Calu3 (cell line): ENCODE measurements at regions not wholly inside any gene's neighbourhood (a gene's known extent, or its start where the extent isn't known, plus 50 kb on each side); places are given as distances from the start of the nearest gene placed in this dataset.

Source experiments
- BruUV-seq: library from RNA; stranded (reverse); fragments of 400-500 nt; replicated peaks from 2 replicates; lab custom pipeline; 2021; lab: Mats Ljungman, UMichigan
- CTCF ChIA-PET: fragments of 300-600 bp; sonication (Branson Sonifier 250); formaldehyde crosslinking; loops from one replicate; lab custom pipeline; 2022; ENCODE audit warnings: antibody characterized with exemption; lab: Charles Lee
- DNase-seq: peaks from one replicate; pipeline ENCODE4 v3.0.0; 2022
- H3K27ac Mint-ChIP-seq: one replicate; pipeline ENCODE4 v1.8.0; 2022; ENCODE audit warnings: mixed read lengths; ENCODE audit not compliant: unreplicated experiment
- H3K27me3 Mint-ChIP-seq: one replicate; pipeline ENCODE4 v1.8.0; 2022; ENCODE audit warnings: mixed read lengths; ENCODE audit not compliant: unreplicated experiment
- H3K36me3 Mint-ChIP-seq: one replicate; pipeline ENCODE4 v1.8.0; 2022; ENCODE audit warnings: mild to moderate bottlenecking, moderate library complexity, mixed read lengths; ENCODE audit not compliant: insufficient read depth, unreplicated experiment
- H3K4me1 Mint-ChIP-seq: one replicate; pipeline ENCODE4 v1.8.0; 2022; ENCODE audit warnings: mild to moderate bottlenecking, low read depth, mixed read lengths; ENCODE audit not compliant: unreplicated experiment
- H3K4me3 Mint-ChIP-seq: one replicate; pipeline ENCODE4 v1.8.0; 2022; ENCODE audit warnings: mild to moderate bottlenecking, low read depth, moderate library complexity, mixed read lengths; ENCODE audit not compliant: unreplicated experiment
- H3K9me3 Mint-ChIP-seq: one replicate; pipeline ENCODE4 v1.8.0; 2022; ENCODE audit warnings: low read depth, mixed read lengths; ENCODE audit not compliant: unreplicated experiment
- intact Hi-C: fragments of 100-400 bp; cut with micrococcal nuclease; formaldehyde crosslinking; loops from one replicate; pipeline ENCODE4 v1.10.0; 2022; ENCODE audit not compliant: unreplicated experiment
- TF ChIP-seq, protein P1 (sequence below): fragments of 200-600 bp; IDR thresholded peaks from one replicate; pipeline ENCODE4 v1.8.0; 2022; ENCODE audit warnings: antibody characterized with exemption; ENCODE audit not compliant: unreplicated experiment

- CTCF ChIA-PET = no interaction called here
- H3K4me1 Mint-ChIP-seq = no peaks in the 10 kb centered on the region
- H3K9me3 Mint-ChIP-seq = peaks cover 5% of the 10 kb centered on the region
- intact Hi-C loops = no loop called here
- H3K27ac Mint-ChIP-seq = no peak overlapping the region
- H3K36me3 Mint-ChIP-seq = no peaks in the 10 kb centered on the region
- H3K27me3 Mint-ChIP-seq = no peaks in the 10 kb centered on the region
- DNase-seq = no peak
- H3K4me3 Mint-ChIP-seq = no peak overlapping the region
- TF ChIP-seq, protein P1, sequence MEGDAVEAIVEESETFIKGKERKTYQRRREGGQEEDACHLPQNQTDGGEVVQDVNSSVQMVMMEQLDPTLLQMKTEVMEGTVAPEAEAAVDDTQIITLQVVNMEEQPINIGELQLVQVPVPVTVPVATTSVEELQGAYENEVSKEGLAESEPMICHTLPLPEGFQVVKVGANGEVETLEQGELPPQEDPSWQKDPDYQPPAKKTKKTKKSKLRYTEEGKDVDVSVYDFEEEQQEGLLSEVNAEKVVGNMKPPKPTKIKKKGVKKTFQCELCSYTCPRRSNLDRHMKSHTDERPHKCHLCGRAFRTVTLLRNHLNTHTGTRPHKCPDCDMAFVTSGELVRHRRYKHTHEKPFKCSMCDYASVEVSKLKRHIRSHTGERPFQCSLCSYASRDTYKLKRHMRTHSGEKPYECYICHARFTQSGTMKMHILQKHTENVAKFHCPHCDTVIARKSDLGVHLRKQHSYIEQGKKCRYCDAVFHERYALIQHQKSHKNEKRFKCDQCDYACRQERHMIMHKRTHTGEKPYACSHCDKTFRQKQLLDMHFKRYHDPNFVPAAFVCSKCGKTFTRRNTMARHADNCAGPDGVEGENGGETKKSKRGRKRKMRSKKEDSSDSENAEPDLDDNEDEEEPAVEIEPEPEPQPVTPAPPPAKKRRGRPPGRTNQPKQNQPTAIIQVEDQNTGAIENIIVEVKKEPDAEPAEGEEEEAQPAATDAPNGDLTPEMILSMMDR = no peak
- BruUV-seq = no TSS peak
Observed at GRCh38 chrX:56066016-56066415, 166.1 kb upstream of the KLF8 start.

DNA sequence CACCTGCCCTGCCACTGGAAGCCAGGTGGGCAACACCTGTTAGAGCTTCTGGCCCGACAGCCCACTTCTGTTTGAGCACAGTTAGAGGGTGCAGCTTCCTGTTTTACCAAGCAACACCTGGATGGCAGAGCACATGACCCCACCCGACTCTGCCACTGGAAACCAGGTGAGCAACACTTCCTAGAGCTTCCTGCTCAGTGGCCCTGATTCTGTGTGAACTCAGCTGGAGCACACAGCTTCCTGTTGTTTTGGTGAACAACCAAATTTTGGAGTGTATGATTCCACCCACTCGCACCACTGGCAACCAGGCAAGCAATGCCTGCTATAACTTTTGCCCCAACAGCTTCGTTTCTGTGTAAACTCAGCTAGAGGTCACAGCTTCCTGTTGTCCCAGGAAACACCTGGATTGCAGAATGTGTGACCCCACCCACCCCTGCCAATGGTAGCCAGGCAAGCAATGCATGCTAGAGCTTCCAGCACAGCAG, 163.8 kb upstream of the KLF8 start:
- Mint-ChIP-seq H3K27ac (no peak overlapping the region), H3K9me3 (no peaks in the 10 kb centered on the region), H3K27me3 (no peaks in the 10 kb centered on the region), H3K36me3 (no peaks in the 10 kb centered on the region), H3K4me3 (no peak overlapping the region), H3K4me1 (no peaks in the 10 kb centered on the region)
- no TSS peak for BruUV-seq
- intact Hi-C loops = no loop called here
- TF ChIP-seq, protein P1 = no peak
- CTCF ChIA-PET = no interaction called here
- DNase-seq = no peak

DNA sequence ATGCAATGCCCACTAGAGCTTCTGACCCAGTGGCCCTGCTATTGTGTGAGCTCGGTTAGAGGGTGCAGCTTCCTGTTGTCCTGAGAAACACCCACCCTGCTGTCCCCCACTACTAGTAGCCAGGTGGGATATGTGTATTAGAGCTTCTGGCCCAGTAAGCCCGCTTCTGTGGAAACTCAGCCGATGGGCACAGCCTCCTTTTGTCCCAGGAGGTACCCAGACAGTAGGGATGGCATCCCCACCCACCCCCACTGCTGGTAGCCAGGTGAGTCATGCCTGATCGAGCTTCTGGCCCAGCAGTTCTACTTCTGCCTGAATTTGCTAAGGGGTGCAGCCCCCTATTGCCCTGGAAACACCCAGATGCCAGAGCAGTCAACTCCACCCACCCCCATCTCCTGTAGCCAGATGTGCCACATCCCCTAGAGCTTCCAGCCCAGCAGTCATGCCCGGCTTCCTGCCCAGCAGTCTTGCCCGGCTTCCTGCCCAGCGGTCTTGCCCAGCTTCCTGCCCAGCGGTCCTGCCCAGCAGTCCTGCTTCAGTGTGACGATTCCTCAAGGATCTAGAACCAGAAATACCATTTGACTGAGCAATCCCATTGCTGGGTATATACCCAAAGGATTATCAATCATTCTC, 162.7 kb upstream of the KLF8 start:
- BruUV-seq = no TSS peak
- H3K9me3 Mint-ChIP-seq = no peaks in the 10 kb centered on the region

GRCh38 chrX:56089376-56089775, 142.8 kb upstream of the KLF8 start:
- no TSS peak for BruUV-seq
- CTCF ChIA-PET = no interaction called here
- no peaks in the 10 kb centered on the region for H3K9me3 Mint-ChIP-seq
- H3K36me3 Mint-ChIP-seq = no peaks in the 10 kb centered on the region
- H3K4me1 Mint-ChIP-seq = no peaks in the 10 kb centered on the region
- TF ChIP-seq, protein P1 = no peak
- intact Hi-C loops = no loop called here
- no peak overlapping the region for H3K27ac Mint-ChIP-seq
- DNase-seq = no peak
- H3K4me3 Mint-ChIP-seq = no peak overlapping the region
- H3K27me3 Mint-ChIP-seq = no peaks in the 10 kb centered on the region

More for the DNA sequence above, 162.7 kb upstream of the KLF8 start:
- TF ChIP-seq, protein P1 = no peak
- Mint-ChIP-seq H3K27me3 (no peaks in the 10 kb centered on the region), H3K4me1 (no peaks in the 10 kb centered on the region), H3K27ac (no peak overlapping the region), H3K4me3 (no peak overlapping the region), H3K36me3 (no peaks in the 10 kb centered on the region)
- CTCF ChIA-PET = no interaction called here
- DNase-seq = no peak
- intact Hi-C loops = no loop called here
